Heart left ventricle (tissue), 16 donors: ENCODE measurements at regions not wholly inside any gene's neighbourhood (a gene's known extent, or its start where the extent isn't known, plus 50 kb on each side); places are given as distances from the start of the nearest gene placed in this dataset.

Experiments used
- ATAC-seq, 4 donors: fragments of 200-7000 bp; cut with Tn5 transposase; one replicate each; pipeline ENCODE4 v1.9.1; 2020 to 2022; ENCODE audit warnings: moderate library complexity in 4 of 4, mild to moderate bottlenecking in 3 of 4, moderate number of reproducible peaks in 1 of 4
- DNase-seq, 5 donors: peaks; one replicate each; pipeline ENCODE4 v3.0.0-alpha.2; 2020
- H3K27ac ChIP-seq, 12 donors: fragments of 200-600 bp; sonication (generic) in 4 of 12; one replicate each; pipeline versions ENCODE4 v1.5.0 to v1.8.0; 2016 to 2022; ENCODE audit warnings: mild to moderate bottlenecking in 2 of 12
- H3K27me3 ChIP-seq, 9 donors: fragments of 200-600 bp; sonication (generic) in 2 of 9; one replicate each; pipeline versions ENCODE4 v1.5.1 to v1.8.0; 2016 to 2022; ENCODE audit warnings: mild to moderate bottlenecking in 3 of 9
- H3K36me3 ChIP-seq, 9 donors: fragments of 200-600 bp; sonication (generic) in 2 of 9; one replicate each; pipeline versions ENCODE4 v1.5.0 to v1.8.0; 2018 to 2022; ENCODE audit warnings: mild to moderate bottlenecking in 2 of 9
- H3K4me1 ChIP-seq, 12 donors: fragments of 200-600 bp; sonication (generic) in 4 of 12; one replicate each; pipeline versions ENCODE4 v1.5.0 to v1.8.0; 2016 to 2022; ENCODE audit warnings: mild to moderate bottlenecking in 3 of 12
- H3K4me3 ChIP-seq, 12 donors: fragments of 200-600 bp; sonication (generic) in 4 of 12; one replicate each; pipeline versions ENCODE4 v1.5.0 to v1.8.0; 2017 to 2022; ENCODE audit warnings: mild to moderate bottlenecking in 9 of 12, moderate library complexity in 4 of 12
- H3K9me3 ChIP-seq, 12 donors: fragments of 200-600 bp; sonication (generic) in 4 of 12; one replicate each; pipeline versions ENCODE4 v1.5.0 to v1.8.0; 2016 to 2022; ENCODE audit warnings: mild to moderate bottlenecking in 1 of 12
- POLR2A ChIP-seq, 2 donors: fragments of 450-650 bp; IDR thresholded peaks; one replicate each; pipeline ENCODE4 v1.6.1; 2017; ENCODE audit warnings: antibody characterized with exemption in 2 of 2, mild to moderate bottlenecking in 2 of 2, moderate library complexity in 2 of 2
- WGBS, 4 donors: extraction: QIAGEN DNeasy Blood & Tissue Kit in 2 of 4; methylation state at CpG; one replicate each; pipeline versions ENCODE4 v1.1.5 to v1.1.7; 2013 to 2018; 5-methylcytosine and 5-hydroxymethylcytosine counted together
- intact Hi-C, 10 donors: fragments of 100-400 bp; cut with DNase I; formaldehyde crosslinking; loops; one replicate each; pipeline versions ENCODE4 v1.11.1 to v1.14.2; 2022
- TF ChIP-seq, protein P1 (sequence below), 12 donors: fragments of 200-600 bp; sonication (generic) in 4 of 12; IDR thresholded peaks; one replicate each; pipeline versions ENCODE4 v1.5.0 to v1.8.0; 2018 to 2022; ENCODE audit warnings: antibody characterized with exemption in 12 of 12, mild to moderate bottlenecking in 5 of 12
- donor health status: ischemic (EF 13 %, LVEDD 7.1; RV severe dilation, severe dysfunction).
- donor health status: healthy with polysubstance abuse.
- donor health status: DM: no; HTN: yes; CAD: no.
- donor health status: DM: no; HTN: no; CAD: no.
- donor health status: ischemic (EF 25% LVEDD 6.9; RV normal size, moderate dysfunction).
- donor health status: ischemic (EF 25% LVEDD 5.7; RV mildly dilated, moderate dysfunction).
- donor health status: healthy.
- donor health status: DM: yes; HTN: yes; CAD: no.
- donor health status: ischemic (EF 35%, LVEDD 5.7; RV mildly dilated, moderate dysfunction).
- donor health status: nonischemic (EF 11% LVEDD 7.7; RV severe dilation, severe dysfunction).
- donor health status: DM: yes; HTN: yes; CAD: no.
- donor health status: PGD.
- donor health status: ischemic (EF 29% LVEDD 5.4; RV normal size, mild dysfunction).
- donor health status: nonischemic (EF 23%, LVEDD 6.1; RV moderate dilation, normal function).

DNA sequence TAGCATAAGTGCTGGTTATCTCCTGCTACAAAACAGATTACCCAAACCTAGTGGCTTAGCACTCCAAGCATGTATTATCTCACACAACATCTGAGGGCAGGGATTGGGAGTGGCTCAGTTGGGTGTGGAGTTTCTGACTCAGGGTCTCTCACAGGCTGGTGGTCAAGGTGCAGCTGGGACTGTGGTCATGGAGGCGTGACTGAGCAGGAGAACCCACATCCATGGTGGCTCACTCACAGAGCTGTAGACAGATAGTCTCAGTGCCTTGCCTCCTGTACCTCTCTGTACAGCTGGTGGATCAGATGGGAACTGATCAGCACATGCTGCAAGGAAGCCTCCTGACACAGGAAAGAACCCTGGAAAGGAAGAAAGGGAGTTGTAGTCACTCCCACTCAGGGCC is 83.1 kb upstream of the CST7 start:
- no peak overlapping the region for H3K27ac ChIP-seq
- H3K36me3 ChIP-seq, result no peaks in the 10 kb centered on the region
- H3K4me3 ChIP-seq, result no peak overlapping the region
- TF ChIP-seq POLR2A (IDR thresholded peaks at IDR 0.05), result no peak
- TF ChIP-seq, protein P1, sequence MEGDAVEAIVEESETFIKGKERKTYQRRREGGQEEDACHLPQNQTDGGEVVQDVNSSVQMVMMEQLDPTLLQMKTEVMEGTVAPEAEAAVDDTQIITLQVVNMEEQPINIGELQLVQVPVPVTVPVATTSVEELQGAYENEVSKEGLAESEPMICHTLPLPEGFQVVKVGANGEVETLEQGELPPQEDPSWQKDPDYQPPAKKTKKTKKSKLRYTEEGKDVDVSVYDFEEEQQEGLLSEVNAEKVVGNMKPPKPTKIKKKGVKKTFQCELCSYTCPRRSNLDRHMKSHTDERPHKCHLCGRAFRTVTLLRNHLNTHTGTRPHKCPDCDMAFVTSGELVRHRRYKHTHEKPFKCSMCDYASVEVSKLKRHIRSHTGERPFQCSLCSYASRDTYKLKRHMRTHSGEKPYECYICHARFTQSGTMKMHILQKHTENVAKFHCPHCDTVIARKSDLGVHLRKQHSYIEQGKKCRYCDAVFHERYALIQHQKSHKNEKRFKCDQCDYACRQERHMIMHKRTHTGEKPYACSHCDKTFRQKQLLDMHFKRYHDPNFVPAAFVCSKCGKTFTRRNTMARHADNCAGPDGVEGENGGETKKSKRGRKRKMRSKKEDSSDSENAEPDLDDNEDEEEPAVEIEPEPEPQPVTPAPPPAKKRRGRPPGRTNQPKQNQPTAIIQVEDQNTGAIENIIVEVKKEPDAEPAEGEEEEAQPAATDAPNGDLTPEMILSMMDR (IDR thresholded peaks at IDR 0.05), result no peak
- ATAC-seq (no peak), DNase-seq (no peak)
- peaks cover 0 to 15% (median 8%) of the 10 kb centered on the region in 12 donors for H3K9me3 ChIP-seq
- H3K27me3 ChIP-seq, result no peaks in the 10 kb centered on the region
- H3K4me1 ChIP-seq, result no peaks in the 10 kb centered on the region
- WGBS, 4 donors, result 33 to 78% (median 74%) methylated on average over 1 of the region's 1 CpG
- intact Hi-C loops, result no loop called here

DNA sequence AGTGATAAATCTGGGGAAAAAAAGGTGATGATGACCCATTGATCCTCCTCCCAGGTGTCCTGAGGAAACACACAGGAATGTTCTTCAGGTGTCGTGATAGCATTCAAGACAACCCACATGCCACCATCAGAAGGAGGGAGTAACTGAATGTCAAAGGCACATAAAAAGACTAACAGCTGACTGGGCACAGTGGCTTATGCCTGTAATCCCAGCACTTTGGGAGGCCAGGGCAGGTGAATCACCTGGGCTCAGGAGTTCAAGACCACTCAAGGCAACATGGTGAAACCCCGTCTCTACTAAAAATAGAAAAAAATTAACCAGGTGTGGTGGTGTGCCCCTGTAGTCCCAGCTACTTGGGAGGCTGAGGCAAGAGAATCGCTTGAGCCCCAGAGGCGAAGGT is 82.3 kb upstream of the CST7 start:
- H3K9me3 ChIP-seq, result peaks cover 0 to 15% (median 8%) of the 10 kb centered on the region in 12 donors
- WGBS, 4 donors, result 90 to 95% (median 90%) methylated on average over 4 of the region's 4 CpGs
- TF ChIP-seq, protein P1 (IDR thresholded peaks at IDR 0.05), result no peak
- H3K36me3 ChIP-seq, result no peaks in the 10 kb centered on the region
- intact Hi-C loops, result no loop called here
- ATAC-seq, result no peak
- no peak overlapping the region for H3K4me3 ChIP-seq
- no peaks in the 10 kb centered on the region for H3K4me1 ChIP-seq
- peaks cover 0 to under 1% (median 0%) of the 10 kb centered on the region in 9 donors for H3K27me3 ChIP-seq
- H3K27ac ChIP-seq, result no peak overlapping the region
- no peak for DNase-seq

DNA sequence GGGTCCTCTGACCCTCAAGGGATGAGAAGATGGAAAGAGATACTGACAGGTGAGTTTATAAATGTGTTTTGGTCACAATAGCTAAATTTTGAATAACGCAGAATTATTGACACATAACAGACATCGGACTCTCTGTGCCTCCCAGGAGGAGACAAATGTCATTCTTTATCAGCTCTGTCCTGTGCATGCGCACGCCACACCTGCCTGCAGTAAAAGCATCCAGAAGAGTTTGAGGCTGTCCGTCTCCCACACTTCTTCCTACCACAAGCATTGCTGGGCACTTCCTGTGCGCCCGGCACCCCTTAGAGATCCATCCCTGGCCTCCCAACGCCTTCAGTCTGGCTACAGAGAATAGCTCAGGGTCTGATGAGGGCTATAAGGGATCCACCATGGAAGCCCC is 81.5 kb upstream of the CST7 start:
- H3K9me3 ChIP-seq, result peaks cover 0 to 15% (median 8%) of the 10 kb centered on the region in 12 donors
- ATAC-seq, result no peak
- 91 to 95% (median 92%) methylated on average over 8 of the region's 8 CpGs for WGBS, 4 donors
- DNase-seq, result no peak
- intact Hi-C loops, result no loop called here
- TF ChIP-seq POLR2A (IDR thresholded peaks at IDR 0.05), result no peak
- TF ChIP-seq, protein P1 (IDR thresholded peaks at IDR 0.05), result no peak
- H3K4me1 ChIP-seq, result no peaks in the 10 kb centered on the region
- no peaks in the 10 kb centered on the region for H3K36me3 ChIP-seq
- H3K4me3 ChIP-seq, result no peak overlapping the region
- H3K27me3 ChIP-seq, result peaks cover 0 to 7% (median 0%) of the 10 kb centered on the region in 9 donors
- no peak overlapping the region for H3K27ac ChIP-seq

DNA sequence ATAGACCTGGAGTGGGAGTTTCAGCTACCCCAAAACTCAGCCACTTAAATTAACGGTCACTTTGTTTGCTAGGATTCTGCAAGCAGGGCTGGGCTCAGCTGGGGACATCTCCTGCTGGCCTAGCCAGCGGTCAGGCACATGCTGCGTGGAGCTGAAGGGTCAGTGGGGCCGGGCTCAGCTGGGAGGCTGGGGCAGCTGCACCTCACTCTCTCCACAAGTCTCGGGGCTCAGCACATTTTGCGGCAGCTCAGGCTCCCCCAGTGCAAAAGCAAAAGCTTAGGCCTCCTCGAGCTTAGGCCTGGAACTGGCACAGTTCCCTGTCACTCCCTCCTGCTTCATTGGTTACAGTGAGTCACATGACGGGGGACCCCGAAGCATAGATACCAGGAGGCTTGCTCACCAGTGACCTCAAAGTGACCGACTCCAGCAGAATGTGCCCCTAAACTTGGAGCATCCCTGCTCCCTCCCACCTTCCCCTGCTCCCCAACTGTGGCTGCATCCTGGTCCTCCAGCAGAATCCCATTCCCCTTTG is 80.6 kb upstream of the CST7 start:
- DNase-seq, result no peak
- 87 to 89% (median 88%) methylated on average over 5 to 10 of the region's 10 CpGs for WGBS, 4 donors
- no peak for ATAC-seq
- intact Hi-C loops, result no loop called here
- H3K36me3 ChIP-seq, result no peaks in the 10 kb centered on the region
- no peak overlapping the region for H3K27ac ChIP-seq
- no peak overlapping the region for H3K4me3 ChIP-seq
- peaks cover 0 to 15% (median 0%) of the 10 kb centered on the region in 9 donors for H3K27me3 ChIP-seq
- peaks cover 0 to 15% (median 8%) of the 10 kb centered on the region in 12 donors for H3K9me3 ChIP-seq
- TF ChIP-seq POLR2A (IDR thresholded peaks at IDR 0.05), result no peak
- TF ChIP-seq, protein P1 (IDR thresholded peaks at IDR 0.05), result no peak
- no peaks in the 10 kb centered on the region for H3K4me1 ChIP-seq
